Activated naive CD4-positive, alpha-beta T cell treated with anti-CD3 and anti-CD28 coated beads, Interleukin-2, amount 50 U/mL, for 24 hours (primary cell): ENCODE measurements at regions not wholly inside any gene's neighbourhood (a gene's known extent, or its start where the extent isn't known, plus 50 kb on each side); places are given as distances from the start of the nearest gene placed in this dataset.
"Not testable (repeated sequence)": the region's sequence is repeated elsewhere in the genome, so short reads cannot be mapped to it uniquely, and the experiment has no call there.

Experiments
- H3K27ac Mint-ChIP-seq: one replicate; pipeline ENCODE4 v1.8.0; 2021; ENCODE audit warnings: mild to moderate bottlenecking, mixed read lengths
- H3K27me3 Mint-ChIP-seq: one replicate; pipeline ENCODE4 v1.8.0; 2021; ENCODE audit warnings: mixed read lengths
- H3K36me3 Mint-ChIP-seq: one replicate; pipeline ENCODE4 v1.8.0; 2021; ENCODE audit warnings: mixed read lengths
- H3K4me1 Mint-ChIP-seq: one replicate; pipeline ENCODE4 v1.8.0; 2021; ENCODE audit warnings: mixed read lengths
- H3K4me3 Mint-ChIP-seq: one replicate; pipeline ENCODE4 v1.8.0; 2021; ENCODE audit warnings: mild to moderate bottlenecking, mixed read lengths
- H3K9me3 Mint-ChIP-seq: one replicate; pipeline ENCODE4 v1.8.0; 2021; ENCODE audit warnings: mixed read lengths

GRCh38 chr2:67320861-67321587 is 76.1 kb upstream of the ETAA1 start:
- no peaks in the 10 kb centered on the region for H3K4me1 Mint-ChIP-seq
- peaks cover 1% of the 10 kb centered on the region for H3K27me3 Mint-ChIP-seq
- no peak overlapping the region for H3K27ac Mint-ChIP-seq
- no peaks in the 10 kb centered on the region for H3K36me3 Mint-ChIP-seq
- no peak overlapping the region for H3K4me3 Mint-ChIP-seq
- no peaks in the 10 kb centered on the region for H3K9me3 Mint-ChIP-seq

- no peaks in the 10 kb centered on the region for H3K36me3 Mint-ChIP-seq
These were observed 75.6 kb upstream of the ETAA1 start for GRCh38 chr2:67321588-67321903.

GRCh38 chr2:67322353-67323001 is 74.7 kb upstream of the ETAA1 start:
- Mint-ChIP-seq H3K27ac (no peak overlapping the region), H3K36me3 (no peaks in the 10 kb centered on the region), H3K27me3 (peaks cover 5% of the 10 kb centered on the region), H3K4me3 (no peak overlapping the region), H3K9me3 (no peaks in the 10 kb centered on the region), H3K4me1 (no peaks in the 10 kb centered on the region)

More at GRCh38 chr2:67321588-67321903, 75.6 kb upstream of the ETAA1 start:
- no peaks in the 10 kb centered on the region for H3K4me1 Mint-ChIP-seq
- H3K27me3 Mint-ChIP-seq: peaks cover 2% of the 10 kb centered on the region
- no peaks in the 10 kb centered on the region for H3K9me3 Mint-ChIP-seq
- H3K4me3 Mint-ChIP-seq: no peak overlapping the region
- H3K27ac Mint-ChIP-seq: no peak overlapping the region

DNA sequence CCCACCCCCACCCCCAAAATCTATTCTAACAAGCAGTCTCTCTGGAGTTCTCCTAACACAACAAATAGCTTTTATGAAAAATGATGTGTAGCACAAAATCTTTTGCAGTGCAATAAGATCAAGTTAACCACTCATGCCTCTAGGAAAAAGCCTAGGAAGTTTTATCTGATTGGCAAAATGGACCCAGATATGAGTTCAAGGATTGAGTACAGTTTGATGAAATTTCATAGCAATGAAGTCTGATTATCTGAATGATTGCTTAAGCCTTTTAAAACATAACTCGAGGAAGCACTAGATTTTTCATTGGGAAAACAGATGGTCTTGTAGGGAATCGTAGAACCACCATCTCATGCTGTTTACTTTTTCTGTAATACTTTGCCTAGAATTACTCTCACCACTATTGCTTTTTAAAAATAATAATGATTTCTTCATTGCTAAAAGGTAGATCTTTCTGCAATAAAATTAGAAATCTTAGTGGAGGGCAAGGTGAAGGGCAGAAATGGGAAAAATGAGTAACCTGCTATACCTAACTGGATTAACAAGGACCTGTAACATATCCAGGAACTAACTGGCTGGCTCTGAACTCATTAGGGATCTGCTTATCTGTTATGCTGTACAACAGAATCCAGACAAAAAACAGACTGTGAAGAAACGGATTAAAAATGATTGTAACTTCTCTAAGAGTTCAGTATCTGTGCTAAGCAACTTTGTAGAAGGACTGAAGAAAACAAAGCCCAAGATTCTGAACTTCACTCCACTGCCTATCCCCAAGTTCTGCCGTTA is 73.7 kb upstream of the ETAA1 start:
- no peaks in the 10 kb centered on the region for H3K9me3 Mint-ChIP-seq
- H3K27me3 Mint-ChIP-seq: peaks cover 5% of the 10 kb centered on the region
- no peaks in the 10 kb centered on the region for H3K4me1 Mint-ChIP-seq
- H3K36me3 Mint-ChIP-seq: no peaks in the 10 kb centered on the region
- H3K27ac Mint-ChIP-seq: no peak overlapping the region
- H3K4me3 Mint-ChIP-seq: no peak overlapping the region

DNA sequence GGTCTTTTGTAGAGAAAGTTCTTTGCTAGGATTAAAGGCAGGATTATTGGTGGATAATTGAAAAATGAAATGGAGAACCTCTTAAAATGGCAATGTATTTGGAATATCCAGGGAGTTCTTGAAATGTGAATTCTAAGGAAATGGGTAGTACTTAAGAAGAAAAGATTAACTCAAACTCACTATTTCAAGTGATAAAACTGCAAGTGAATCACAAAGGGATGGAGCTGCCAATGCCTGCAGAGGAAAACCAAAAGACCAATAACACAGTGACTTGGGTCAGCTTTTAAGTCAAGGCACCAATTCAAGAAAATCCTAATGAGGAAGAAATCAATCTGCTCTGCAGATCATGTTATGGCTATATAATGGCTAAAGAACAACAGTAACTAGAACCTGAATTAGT is 67.6 kb upstream of the ETAA1 start:
- Mint-ChIP-seq H3K36me3 (no peaks in the 10 kb centered on the region), H3K4me1 (no peaks in the 10 kb centered on the region), H3K4me3 (no peak overlapping the region), H3K27me3 (peaks cover 5% of the 10 kb centered on the region), H3K27ac (no peak overlapping the region), H3K9me3 (no peaks in the 10 kb centered on the region)

DNA sequence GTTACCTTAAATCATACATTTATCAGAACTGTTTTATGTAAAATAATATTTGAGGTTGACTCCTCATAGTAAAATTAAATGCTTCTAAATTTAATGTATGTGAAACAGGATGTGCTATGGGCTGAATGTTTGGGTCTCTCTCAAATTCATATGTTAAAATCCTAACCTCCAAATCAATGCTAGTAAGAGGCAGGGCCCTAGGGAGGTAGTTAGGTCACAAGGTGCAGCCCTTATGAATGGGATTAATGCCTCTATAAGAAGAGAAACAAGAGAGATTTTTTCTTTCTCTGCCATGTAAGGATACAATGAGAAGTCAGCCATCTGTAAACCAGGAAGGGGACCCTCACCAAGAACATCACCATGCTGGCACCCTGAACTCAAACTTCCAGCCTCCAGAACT is 67.2 kb upstream of the ETAA1 start:
- Mint-ChIP-seq H3K4me1 (no peaks in the 10 kb centered on the region), H3K9me3 (no peaks in the 10 kb centered on the region), H3K4me3 (no peak overlapping the region), H3K27me3 (peaks cover 5% of the 10 kb centered on the region), H3K36me3 (no peaks in the 10 kb centered on the region), H3K27ac (no peak overlapping the region)

DNA sequence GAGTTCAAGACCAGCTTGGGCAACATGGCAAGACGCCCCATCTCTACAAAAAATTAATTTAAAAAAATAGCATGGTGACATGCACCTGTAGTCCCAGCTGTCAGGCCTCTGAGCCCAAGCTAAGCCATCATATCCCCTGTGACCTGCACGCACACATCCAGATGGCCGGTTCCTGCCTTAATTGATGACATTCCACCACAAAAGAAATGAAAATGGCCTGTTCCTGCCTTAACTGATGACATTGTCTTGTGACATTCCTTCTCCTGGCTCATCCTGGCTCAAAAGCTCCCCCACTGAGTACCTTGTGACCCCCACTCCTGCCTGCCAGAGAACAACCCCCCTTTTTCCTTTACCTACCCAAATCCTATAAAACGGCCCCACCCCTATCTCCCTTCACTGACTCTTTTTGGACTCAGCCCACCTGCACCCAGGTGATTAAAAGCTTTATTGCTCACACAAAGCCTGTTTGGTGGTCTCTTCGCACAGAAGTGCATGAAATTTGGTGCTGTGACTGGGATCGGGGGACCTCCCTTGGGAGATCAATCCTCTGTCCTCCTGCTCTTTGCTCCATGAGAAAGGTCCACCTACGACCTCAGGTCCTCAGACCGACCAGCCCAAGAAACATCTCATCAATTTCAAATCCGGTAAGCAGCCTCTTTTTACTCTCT is 65.6 kb upstream of the ETAA1 start:
- H3K36me3 Mint-ChIP-seq, H3K4me3 Mint-ChIP-seq, H3K27ac Mint-ChIP-seq, H3K4me1 Mint-ChIP-seq, H3K27me3 Mint-ChIP-seq, H3K9me3 Mint-ChIP-seq: not testable (repeated sequence)

DNA sequence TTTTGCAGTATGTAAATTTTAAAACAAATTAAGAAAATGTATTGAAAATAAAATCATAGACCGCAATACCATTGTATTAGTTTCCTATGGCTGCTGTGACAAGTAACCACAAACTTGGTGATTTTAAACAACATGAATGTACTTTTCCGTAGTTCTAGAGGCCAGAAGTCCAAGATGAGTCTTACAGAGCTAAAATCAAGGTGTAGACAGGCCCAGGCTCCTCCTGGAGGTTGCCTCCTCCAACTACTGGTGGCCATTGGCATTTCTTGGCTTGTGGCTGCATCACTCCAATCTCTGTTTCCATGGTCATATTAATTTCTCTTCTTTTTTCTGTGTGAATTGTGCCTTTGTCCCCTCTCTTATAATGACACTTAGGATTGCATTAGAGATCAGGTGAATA is 59.2 kb upstream of the ETAA1 start:
- H3K4me3 Mint-ChIP-seq: no peak overlapping the region
- no peaks in the 10 kb centered on the region for H3K4me1 Mint-ChIP-seq
- no peaks in the 10 kb centered on the region for H3K36me3 Mint-ChIP-seq
- no peaks in the 10 kb centered on the region for H3K27me3 Mint-ChIP-seq
- no peak overlapping the region for H3K27ac Mint-ChIP-seq
- H3K9me3 Mint-ChIP-seq: no peaks in the 10 kb centered on the region

DNA sequence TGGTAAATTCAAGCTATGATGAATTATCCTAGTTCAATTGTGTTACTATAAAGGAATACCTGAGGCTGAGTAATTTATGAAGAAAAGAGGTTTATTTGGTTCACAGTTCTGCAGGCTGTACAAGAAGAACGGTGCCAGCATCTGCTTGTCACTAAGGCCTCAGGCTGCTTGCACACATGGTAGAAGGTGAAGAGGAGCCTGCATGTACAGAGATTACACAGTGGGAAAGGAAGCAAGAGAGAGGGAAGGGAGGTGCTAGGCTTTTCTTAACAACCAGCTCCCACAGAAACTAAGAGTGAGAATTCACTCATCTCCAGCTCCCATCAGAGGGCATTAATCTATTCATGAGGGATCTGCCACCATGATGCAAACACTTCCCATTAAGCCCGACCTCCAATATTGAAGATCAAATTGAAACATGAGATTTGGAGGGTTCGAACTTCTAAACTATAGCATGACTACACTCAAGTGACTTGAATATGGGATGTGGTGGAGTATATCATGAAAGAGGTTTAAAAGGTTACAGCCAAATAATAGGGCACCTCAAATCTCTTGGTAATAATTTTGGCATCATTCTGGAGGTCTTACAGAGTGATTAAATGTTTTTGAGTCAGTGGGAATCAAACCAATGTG is 58.4 kb upstream of the ETAA1 start:
- H3K9me3 Mint-ChIP-seq: no peaks in the 10 kb centered on the region
- H3K27ac Mint-ChIP-seq: no peak overlapping the region
- no peak overlapping the region for H3K4me3 Mint-ChIP-seq
- peaks cover 2% of the 10 kb centered on the region for H3K27me3 Mint-ChIP-seq
- H3K36me3 Mint-ChIP-seq: no peaks in the 10 kb centered on the region
- H3K4me1 Mint-ChIP-seq: no peaks in the 10 kb centered on the region

DNA sequence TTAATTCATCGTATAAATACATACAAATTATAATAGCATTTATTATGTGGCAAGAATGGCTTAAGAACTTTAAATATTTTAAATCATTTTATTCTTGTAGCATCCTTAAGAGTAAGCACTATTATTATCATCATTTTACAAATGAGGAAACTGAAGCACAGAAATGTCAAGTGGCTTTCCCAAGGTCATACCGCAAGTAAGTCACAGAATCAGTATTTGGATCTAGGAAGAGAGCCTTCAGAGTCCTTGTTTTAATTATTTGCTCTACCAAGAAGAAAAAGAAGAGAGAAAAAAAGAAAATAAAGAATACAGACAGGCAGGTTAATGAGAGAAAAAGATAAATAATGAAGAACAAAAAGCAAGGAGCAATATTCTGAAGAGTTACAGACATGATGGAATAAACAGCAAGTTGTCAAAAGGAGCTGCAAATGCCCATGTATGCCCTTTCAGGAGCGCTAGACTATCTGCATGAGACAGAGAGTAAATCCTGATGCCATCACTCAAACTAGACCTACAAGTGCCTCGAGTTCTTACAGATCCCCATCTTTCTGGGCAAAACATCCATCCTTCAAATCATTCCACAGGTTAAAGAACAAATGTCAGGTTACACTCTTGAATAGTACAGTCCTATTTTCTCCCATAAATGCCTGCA is 57.8 kb upstream of the ETAA1 start:
- no peaks in the 10 kb centered on the region for H3K9me3 Mint-ChIP-seq
- H3K4me3 Mint-ChIP-seq: no peak overlapping the region
- no peak overlapping the region for H3K27ac Mint-ChIP-seq
- H3K27me3 Mint-ChIP-seq: peaks cover 2% of the 10 kb centered on the region
- no peaks in the 10 kb centered on the region for H3K4me1 Mint-ChIP-seq
- H3K36me3 Mint-ChIP-seq: no peaks in the 10 kb centered on the region

- H3K27ac Mint-ChIP-seq: no peak overlapping the region
- no peaks in the 10 kb centered on the region for H3K9me3 Mint-ChIP-seq
- H3K4me1 Mint-ChIP-seq: no peaks in the 10 kb centered on the region
- H3K27me3 Mint-ChIP-seq: peaks cover 3% of the 10 kb centered on the region
- H3K4me3 Mint-ChIP-seq: no peak overlapping the region
- no peaks in the 10 kb centered on the region for H3K36me3 Mint-ChIP-seq
These were observed 56.8 kb upstream of the ETAA1 start for GRCh38 chr2:67340133-67341011.

- Mint-ChIP-seq H3K27me3 (peaks cover 3% of the 10 kb centered on the region), H3K9me3 (no peaks in the 10 kb centered on the region), H3K27ac (no peak overlapping the region), H3K4me3 (no peak overlapping the region), H3K4me1 (no peaks in the 10 kb centered on the region), H3K36me3 (no peaks in the 10 kb centered on the region)
These were observed 56.2 kb upstream of the ETAA1 start for GRCh38 chr2:67341012-67341318.

GRCh38 chr2:67341336-67341735 is 55.8 kb upstream of the ETAA1 start:
- Mint-ChIP-seq H3K36me3 (no peaks in the 10 kb centered on the region), H3K27ac (no peak overlapping the region), H3K9me3 (no peaks in the 10 kb centered on the region), H3K4me1 (no peaks in the 10 kb centered on the region), H3K4me3 (no peak overlapping the region), H3K27me3 (peaks cover 3% of the 10 kb centered on the region)

DNA sequence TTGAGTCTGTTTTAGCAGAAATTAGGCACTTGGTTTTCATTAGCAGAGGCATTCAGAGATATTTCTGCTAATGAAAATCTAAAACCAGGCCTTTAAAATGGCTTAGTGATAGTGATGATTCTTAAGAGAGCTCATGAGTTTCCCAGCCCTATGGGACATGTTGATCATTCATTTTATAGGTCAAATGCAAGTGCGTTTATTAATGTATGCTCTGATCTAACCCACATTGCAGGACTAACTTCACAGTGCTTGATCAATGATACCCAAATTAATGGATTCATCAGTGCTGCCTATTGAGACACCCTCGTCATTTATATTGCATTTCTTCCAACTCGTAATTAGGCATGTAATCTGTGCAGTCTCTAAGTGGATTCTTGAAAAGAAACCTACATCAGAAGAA is 54.7 kb upstream of the ETAA1 start:
- H3K36me3 Mint-ChIP-seq: no peaks in the 10 kb centered on the region
- H3K4me1 Mint-ChIP-seq: no peaks in the 10 kb centered on the region
- H3K27ac Mint-ChIP-seq: no peak overlapping the region
- H3K4me3 Mint-ChIP-seq: no peak overlapping the region
- peaks cover 3% of the 10 kb centered on the region for H3K27me3 Mint-ChIP-seq
- no peaks in the 10 kb centered on the region for H3K9me3 Mint-ChIP-seq
